Activated T-cell treated with anti-CD3 and anti-CD28 coated beads, Interleukin-2, amount 50 U/mL, for 4 hours (primary cell): ENCODE measurements at regions not wholly inside any gene's neighbourhood (a gene's known extent, or its start where the extent isn't known, plus 50 kb on each side); places are given as distances from the start of the nearest gene placed in this dataset.

Experiments
- ATAC-seq, 2 donors: fragments of 200-7000 bp; cut with Tn5 transposase; one replicate each; pipeline ENCODE4 v1.10.0; 2021
- DNase-seq: peaks from one replicate; pipeline ENCODE4 v3.0.0-alpha.2; 2020
- H3K27me3 Mint-ChIP-seq: one replicate; pipeline ENCODE4 v1.8.0; 2021; ENCODE audit warnings: low read depth, mixed read lengths
- H3K36me3 Mint-ChIP-seq: one replicate; pipeline ENCODE4 v1.8.0; 2022; ENCODE audit warnings: mixed read lengths; ENCODE audit not compliant: insufficient read depth
- H3K4me1 Mint-ChIP-seq: one replicate; pipeline ENCODE4 v1.8.0; 2021; ENCODE audit warnings: low read depth, mixed read lengths
- H3K4me3 Mint-ChIP-seq: one replicate; pipeline ENCODE4 v1.8.0; 2021; ENCODE audit warnings: mild to moderate bottlenecking, moderate library complexity, mixed read lengths
- H3K9me3 Mint-ChIP-seq: one replicate; pipeline ENCODE4 v1.8.0; 2021; ENCODE audit warnings: mixed read lengths

- H3K4me3 Mint-ChIP-seq: no peak overlapping the region
- ATAC-seq (no peak), DNase-seq (no peak)
- H3K9me3 Mint-ChIP-seq: no peaks in the 10 kb centered on the region
- H3K27me3 Mint-ChIP-seq: peaks cover 23% of the 10 kb centered on the region
- no peaks in the 10 kb centered on the region for H3K36me3 Mint-ChIP-seq
- H3K4me1 Mint-ChIP-seq: peaks cover 2% of the 10 kb centered on the region
Observed at GRCh38 chr10:117911684-117912083, 135.1 kb downstream of the RAB11FIP2 start.

GRCh38 chr10:117914334-117914733 lies 132.4 kb downstream of the RAB11FIP2 start:
- H3K36me3 Mint-ChIP-seq: no peaks in the 10 kb centered on the region
- no peaks in the 10 kb centered on the region for H3K4me1 Mint-ChIP-seq
- peaks cover 17% of the 10 kb centered on the region for H3K27me3 Mint-ChIP-seq
- H3K9me3 Mint-ChIP-seq: no peaks in the 10 kb centered on the region
- no peak for DNase-seq
- H3K4me3 Mint-ChIP-seq: no peak overlapping the region
- no peak for ATAC-seq

- Mint-ChIP-seq H3K9me3 (no peaks in the 10 kb centered on the region), H3K4me1 (no peaks in the 10 kb centered on the region), H3K27me3 (peaks cover 3% of the 10 kb centered on the region), H3K4me3 (no peak overlapping the region), H3K36me3 (no peaks in the 10 kb centered on the region)
- no peak for DNase-seq
- no peak for ATAC-seq
Observed at GRCh38 chr10:117920956-117921355, 125.8 kb downstream of the RAB11FIP2 start.

- Mint-ChIP-seq H3K36me3 (no peaks in the 10 kb centered on the region), H3K27me3 (peaks cover 3% of the 10 kb centered on the region), H3K4me1 (no peaks in the 10 kb centered on the region), H3K9me3 (no peaks in the 10 kb centered on the region), H3K4me3 (no peak overlapping the region)
- DNase-seq (no peak), ATAC-seq (no peak)
Observed at GRCh38 chr10:117921421-117921820, 125.3 kb downstream of the RAB11FIP2 start.

- no peak for ATAC-seq
- H3K27me3 Mint-ChIP-seq: peaks cover 3% of the 10 kb centered on the region
- H3K4me1 Mint-ChIP-seq: no peaks in the 10 kb centered on the region
- no peak for DNase-seq
- no peak overlapping the region for H3K4me3 Mint-ChIP-seq
- H3K36me3 Mint-ChIP-seq: no peaks in the 10 kb centered on the region
- no peaks in the 10 kb centered on the region for H3K9me3 Mint-ChIP-seq
Observed at GRCh38 chr10:117924820-117925219, 121.9 kb downstream of the RAB11FIP2 start.

GRCh38 chr10:117925369-117925768 lies 121.4 kb downstream of the RAB11FIP2 start:
- Mint-ChIP-seq H3K4me3 (no peak overlapping the region), H3K4me1 (no peaks in the 10 kb centered on the region), H3K9me3 (no peaks in the 10 kb centered on the region), H3K27me3 (peaks cover 3% of the 10 kb centered on the region), H3K36me3 (no peaks in the 10 kb centered on the region)
- no peak for ATAC-seq
- no peak for DNase-seq

GRCh38 chr10:117926491-117926890 lies 120.2 kb downstream of the RAB11FIP2 start:
- ATAC-seq: no peak
- no peaks in the 10 kb centered on the region for H3K4me1 Mint-ChIP-seq
- H3K36me3 Mint-ChIP-seq: no peaks in the 10 kb centered on the region
- no peaks in the 10 kb centered on the region for H3K9me3 Mint-ChIP-seq
- no peak for DNase-seq
- H3K27me3 Mint-ChIP-seq: peaks cover 3% of the 10 kb centered on the region
- H3K4me3 Mint-ChIP-seq: no peak overlapping the region

GRCh38 chr10:117927332-117927731 lies 119.4 kb downstream of the RAB11FIP2 start:
- no peak for DNase-seq
- no peaks in the 10 kb centered on the region for H3K36me3 Mint-ChIP-seq
- peaks cover 3% of the 10 kb centered on the region for H3K27me3 Mint-ChIP-seq
- H3K4me1 Mint-ChIP-seq: no peaks in the 10 kb centered on the region
- no peak overlapping the region for H3K4me3 Mint-ChIP-seq
- H3K9me3 Mint-ChIP-seq: no peaks in the 10 kb centered on the region
- no peak for ATAC-seq

GRCh38 chr10:117927871-117928270 lies 118.9 kb downstream of the RAB11FIP2 start:
- ATAC-seq: no peak
- Mint-ChIP-seq H3K9me3 (no peaks in the 10 kb centered on the region), H3K27me3 (peaks cover under 1% of the 10 kb centered on the region), H3K4me1 (no peaks in the 10 kb centered on the region), H3K4me3 (no peak overlapping the region), H3K36me3 (no peaks in the 10 kb centered on the region)
- no peak for DNase-seq

- DNase-seq (no peak), ATAC-seq (no peak)
- Mint-ChIP-seq H3K4me3 (no peak overlapping the region), H3K4me1 (no peaks in the 10 kb centered on the region), H3K9me3 (no peaks in the 10 kb centered on the region), H3K27me3 (no peaks in the 10 kb centered on the region), H3K36me3 (no peaks in the 10 kb centered on the region)
Observed at GRCh38 chr10:117928281-117928680, 118.5 kb downstream of the RAB11FIP2 start.

- ATAC-seq (no peak), DNase-seq (no peak)
- Mint-ChIP-seq H3K4me3 (no peak overlapping the region), H3K36me3 (no peaks in the 10 kb centered on the region), H3K9me3 (no peaks in the 10 kb centered on the region), H3K4me1 (no peaks in the 10 kb centered on the region), H3K27me3 (no peaks in the 10 kb centered on the region)
Observed at GRCh38 chr10:117928741-117929140, 118.0 kb downstream of the RAB11FIP2 start.

GRCh38 chr10:117929327-117930067 lies 117.2 kb downstream of the RAB11FIP2 start:
- H3K4me3 Mint-ChIP-seq: no peak overlapping the region
- H3K27me3 Mint-ChIP-seq: no peaks in the 10 kb centered on the region
- H3K36me3 Mint-ChIP-seq: no peaks in the 10 kb centered on the region
- no peaks in the 10 kb centered on the region for H3K9me3 Mint-ChIP-seq
- ATAC-seq (no peak), DNase-seq (no peak)
- no peaks in the 10 kb centered on the region for H3K4me1 Mint-ChIP-seq

- DNase-seq (no peak), ATAC-seq (no peak)
- Mint-ChIP-seq H3K4me1 (no peaks in the 10 kb centered on the region), H3K9me3 (no peaks in the 10 kb centered on the region), H3K27me3 (no peaks in the 10 kb centered on the region), H3K36me3 (no peaks in the 10 kb centered on the region), H3K4me3 (no peak overlapping the region)
Observed at GRCh38 chr10:117931078-117931477, 115.7 kb downstream of the RAB11FIP2 start.

- peaks cover 3% of the 10 kb centered on the region for H3K27me3 Mint-ChIP-seq
- no peak overlapping the region for H3K4me3 Mint-ChIP-seq
- no peaks in the 10 kb centered on the region for H3K9me3 Mint-ChIP-seq
- DNase-seq (no peak), ATAC-seq (no peak)
- no peaks in the 10 kb centered on the region for H3K4me1 Mint-ChIP-seq
- no peaks in the 10 kb centered on the region for H3K36me3 Mint-ChIP-seq
Observed at GRCh38 chr10:117933036-117933435, 113.7 kb downstream of the RAB11FIP2 start.

- Mint-ChIP-seq H3K4me1 (no peaks in the 10 kb centered on the region), H3K4me3 (no peak overlapping the region), H3K27me3 (peaks cover 5% of the 10 kb centered on the region), H3K36me3 (no peaks in the 10 kb centered on the region), H3K9me3 (no peaks in the 10 kb centered on the region)
- ATAC-seq: no peak
- no peak for DNase-seq
Observed at GRCh38 chr10:117934477-117934876, 112.3 kb downstream of the RAB11FIP2 start.
